GM12891 (cell line): ENCODE measurements at regions not wholly inside any gene's neighbourhood (a gene's known extent, or its start where the extent isn't known, plus 50 kb on each side); places are given as distances from the start of the nearest gene placed in this dataset.
"Not testable (repeated sequence)": the region's sequence is repeated elsewhere in the genome, so short reads cannot be mapped to it uniquely, and the experiment has no call there.

Source experiments
- DNase-seq: peaks from one replicate; pipeline ENCODE4 v3.0.0; 2011; ENCODE audit warnings: low spot score; ENCODE audit not compliant: insufficient read length
- FAIRE-seq: peaks from 2 replicates; lab custom pipeline; 2011; peaks lifted over from hg19 to GRCh38; lab: Jason Lieb, UNC
- PAX5 ChIP-seq: IDR thresholded peaks from 2 replicates; pipeline ENCODE4 v1.6.1; 2011; ENCODE audit warnings: low read length, moderate library complexity, mild to moderate bottlenecking; ENCODE audit not compliant: insufficient read depth, severe bottlenecking
- POLR2A ChIP-seq: IDR thresholded peaks from 2 replicates; pipeline ENCODE4 v1.6.1; 2011; ENCODE audit warnings: low read depth, low read length, control low read depth
- POLR2AphosphoS5 ChIP-seq: IDR thresholded peaks from 2 replicates; pipeline ENCODE4 v1.6.1; 2011; ENCODE audit warnings: low read depth, low read length, control low read depth
- POU2F2 ChIP-seq: IDR thresholded peaks from 2 replicates; pipeline ENCODE4 v1.6.1; 2011; ENCODE audit warnings: low read depth, mild to moderate bottlenecking, control low read depth, low read length, moderate library complexity
- SPI1 ChIP-seq: IDR thresholded peaks from 2 replicates; pipeline ENCODE4 v1.6.1; 2011; ENCODE audit warnings: low read depth, low read length, control low read depth
- TAF1 ChIP-seq: IDR thresholded peaks from 2 replicates; pipeline ENCODE4 v1.6.1; 2011; ENCODE audit warnings: low read depth, low read length, control low read depth

- TF ChIP-seq PAX5 (no peak), TAF1 (no peak), POLR2A (no peak), POU2F2 (no peak), POLR2AphosphoS5 (no peak), SPI1 (no peak)
- FAIRE-seq, result no peak
- DNase-seq, result no peak
Measured at GRCh38 chr6:51049288-51049982, 230.8 kb downstream of the TFAP2B start.

DNA sequence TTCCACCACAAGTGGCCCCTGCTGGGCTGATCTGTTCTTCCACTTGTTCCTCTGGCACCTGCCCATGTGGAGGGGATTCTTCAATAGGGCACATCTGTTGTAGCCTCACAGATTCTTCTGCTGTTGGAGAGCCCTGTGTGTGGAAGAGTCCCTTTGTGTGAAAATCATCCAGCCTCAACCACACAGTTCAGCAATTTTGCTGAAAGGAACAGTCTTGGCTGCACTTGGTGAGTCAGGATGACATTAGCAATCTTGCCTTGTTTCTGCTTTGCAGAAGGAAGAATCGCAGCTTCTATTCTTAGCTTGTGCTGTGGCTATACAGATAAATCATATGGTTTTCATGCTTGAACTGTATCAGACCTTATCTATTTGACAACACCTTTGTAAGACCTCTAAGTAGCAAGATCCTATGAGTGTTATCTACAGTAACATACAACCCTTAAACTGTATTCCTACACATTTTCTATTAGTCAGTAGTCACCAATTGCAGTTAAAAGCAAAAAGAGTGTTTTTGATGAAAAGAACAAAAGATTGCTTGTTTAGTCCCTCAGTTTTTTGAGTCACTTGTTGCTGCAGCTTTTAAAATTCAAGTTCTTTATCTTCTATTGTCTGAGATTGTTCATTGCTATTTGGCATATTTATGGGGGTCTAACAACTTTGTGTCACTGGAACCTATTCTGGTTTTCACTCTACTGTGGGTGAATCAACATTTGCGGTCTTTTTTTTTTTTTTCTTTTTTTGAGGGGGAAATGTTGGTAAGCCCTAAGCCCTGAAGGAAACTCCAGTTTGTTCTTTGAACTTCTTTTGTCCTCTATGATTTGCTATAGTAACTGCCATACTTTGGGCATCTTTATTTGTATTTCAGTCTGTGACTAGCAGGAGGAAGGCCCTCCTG lies 231.6 kb downstream of the TFAP2B start:
- DNase-seq, result no peak
- no peak for FAIRE-seq
- TF ChIP-seq PAX5, result no peak
- TF ChIP-seq POLR2AphosphoS5, result no peak
- no peak for TF ChIP-seq POLR2A
- TF ChIP-seq TAF1, result no peak
- TF ChIP-seq SPI1, result no peak
- no peak for TF ChIP-seq POU2F2

DNA sequence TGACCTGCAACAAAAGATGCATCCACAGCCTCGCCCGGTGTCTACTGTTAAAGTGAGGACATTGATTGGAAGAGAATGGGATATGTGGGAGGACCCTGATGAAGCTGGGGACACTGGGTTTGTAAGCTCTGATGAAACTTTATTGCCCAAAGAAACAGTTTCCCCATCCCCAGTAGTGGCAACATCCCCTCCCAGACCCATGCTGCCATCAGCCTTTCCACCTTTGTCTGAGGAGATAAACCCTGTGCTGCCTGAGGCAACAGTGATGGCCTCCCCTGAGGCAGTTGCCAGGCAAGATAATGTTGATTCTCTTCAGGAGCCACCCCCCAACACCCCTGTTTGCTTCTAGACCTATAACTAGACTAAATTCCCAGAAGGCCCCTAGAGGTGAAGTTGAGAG lies 234.0 kb downstream of the TFAP2B start:
- DNase-seq, FAIRE-seq: not testable (repeated sequence)

DNA sequence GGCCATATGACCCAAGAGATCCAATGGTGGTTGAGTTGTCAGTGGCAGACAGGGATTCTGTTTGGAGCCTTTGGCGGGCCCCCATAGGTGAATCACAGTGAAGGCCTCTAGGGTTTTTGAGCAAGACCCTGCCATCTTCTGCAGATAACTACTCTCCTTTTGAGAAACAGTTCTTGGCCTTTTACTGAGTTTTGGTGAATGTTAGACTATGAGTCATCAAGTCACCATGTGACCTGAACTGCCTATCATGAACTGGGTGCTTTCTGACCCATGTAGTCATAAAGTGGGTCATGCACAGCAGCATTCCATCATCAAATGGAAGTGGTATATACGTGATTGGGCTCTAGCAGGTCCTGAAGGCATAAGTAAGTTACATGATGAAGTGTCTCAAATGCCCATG lies 236.6 kb downstream of the TFAP2B start:
- not testable (repeated sequence) for FAIRE-seq

DNA sequence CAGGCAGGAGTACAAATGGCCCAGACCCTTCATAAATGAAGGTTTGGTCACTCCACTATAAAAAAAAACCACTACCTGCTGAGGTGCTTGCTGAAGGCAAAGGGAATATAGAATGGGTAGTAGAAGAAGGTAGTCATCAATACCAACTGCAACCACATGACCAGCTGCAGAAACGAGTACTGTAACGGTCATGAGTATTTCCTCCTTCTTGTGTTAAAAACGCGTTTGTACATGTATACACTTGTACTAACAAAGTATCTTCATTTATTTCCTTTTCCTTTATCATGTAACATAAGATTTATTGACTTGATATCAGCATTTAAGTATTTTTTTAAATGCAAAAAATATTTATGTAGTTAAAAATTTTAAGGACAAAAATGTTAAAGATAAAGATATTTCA lies 238.6 kb downstream of the TFAP2B start:
- no peak for DNase-seq
- FAIRE-seq, result no peak
- TF ChIP-seq POLR2AphosphoS5, result no peak
- no peak for TF ChIP-seq SPI1

More for the DNA sequence above, 236.6 kb downstream of the TFAP2B start:
- not testable (repeated sequence) for DNase-seq

GRCh38 chr6:51060262-51060762 lies 241.6 kb downstream of the TFAP2B start:
- TF ChIP-seq POLR2A (no peak), POLR2AphosphoS5 (no peak), POU2F2 (no peak), SPI1 (no peak), TAF1 (no peak), PAX5 (no peak)
- DNase-seq (no peak), FAIRE-seq (no peak)

DNA sequence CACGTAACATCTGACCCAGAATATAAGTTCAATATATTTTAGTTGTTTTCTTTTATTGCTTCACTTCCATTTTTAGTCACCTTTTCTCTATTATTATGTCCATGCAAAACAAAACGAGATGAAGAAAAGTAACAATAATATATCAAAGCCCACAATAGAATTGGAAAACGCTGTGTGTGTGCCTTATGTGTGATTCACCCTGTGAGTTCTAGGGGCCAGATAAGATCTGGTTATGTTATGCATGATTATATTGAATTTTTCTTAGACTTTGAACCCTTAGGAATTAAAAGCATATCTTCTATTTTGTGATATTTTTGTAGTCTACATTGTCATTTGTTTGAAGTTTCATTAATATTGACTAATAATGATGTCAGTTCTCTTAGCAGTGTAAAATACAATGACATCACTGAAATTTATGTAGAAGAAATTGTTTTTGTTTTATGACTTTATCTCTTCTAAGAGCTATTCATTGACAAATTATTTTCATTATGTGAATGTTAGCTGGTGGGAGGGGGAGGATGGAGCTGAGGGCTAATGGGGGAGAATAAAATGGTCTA lies 243.6 kb downstream of the TFAP2B start:
- DNase-seq (no peak), FAIRE-seq (no peak)
- no peak for TF ChIP-seq SPI1
- no peak for TF ChIP-seq PAX5
- TF ChIP-seq POLR2AphosphoS5, result no peak

DNA sequence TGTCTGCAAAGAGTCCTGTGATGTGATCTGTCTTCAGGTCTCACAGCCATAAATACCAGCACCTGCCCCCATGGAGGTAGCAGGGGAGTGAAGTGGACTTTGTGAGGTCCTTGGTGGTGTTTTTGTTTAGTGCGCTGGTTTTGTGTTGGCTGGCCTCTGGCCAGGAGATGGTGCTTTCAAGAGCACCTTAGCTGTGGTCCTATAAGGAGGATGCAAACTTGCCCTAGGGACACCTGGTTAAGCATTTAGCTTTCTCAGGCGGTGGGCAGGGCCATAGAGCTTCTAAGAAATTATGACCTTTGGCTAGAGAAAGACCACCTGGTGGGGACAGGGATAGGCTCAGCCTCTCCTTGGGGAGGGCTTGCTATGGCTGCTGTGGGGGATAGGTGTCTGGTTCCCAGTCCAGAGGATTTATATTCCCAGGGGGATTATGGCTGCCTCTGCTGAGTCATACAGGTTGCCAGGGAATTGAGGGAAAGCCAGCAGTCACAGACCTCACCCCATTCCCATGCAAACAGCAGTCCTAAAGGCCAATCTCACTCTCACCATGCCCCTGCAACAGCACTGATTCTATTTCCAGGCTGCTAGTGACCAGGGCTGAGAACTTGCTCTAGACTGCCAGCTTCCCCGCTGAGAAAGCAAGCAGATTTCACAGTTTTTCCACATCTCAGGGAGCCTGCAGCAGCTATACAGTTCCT lies 259.3 kb downstream of the TFAP2B start:
- TF ChIP-seq POLR2AphosphoS5, result no peak
- no peak for TF ChIP-seq TAF1
- TF ChIP-seq POLR2A, result no peak
- no peak for DNase-seq
- FAIRE-seq, result no peak

DNA sequence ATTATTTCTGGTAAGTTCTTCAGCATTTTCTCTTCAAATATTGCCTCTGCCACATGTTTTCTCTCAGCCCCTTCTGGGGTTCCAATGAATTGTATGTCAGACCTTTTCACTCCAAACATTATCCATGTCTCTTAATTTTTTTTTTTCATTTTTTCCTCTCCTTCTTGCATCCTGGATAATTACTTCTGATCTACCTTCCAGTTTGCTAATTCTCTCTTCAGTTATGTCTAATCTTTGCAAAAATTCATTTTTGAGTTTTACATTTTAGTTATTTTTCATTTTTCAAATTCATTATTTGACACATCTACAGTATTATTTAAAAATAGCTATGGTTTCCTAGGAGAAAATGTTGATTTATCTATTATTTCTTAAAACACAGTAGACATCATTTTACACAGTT lies 271.7 kb downstream of the TFAP2B start:
- DNase-seq, result no peak
- no peak for FAIRE-seq
- TF ChIP-seq POLR2AphosphoS5 (no peak), TAF1 (no peak), POLR2A (no peak), POU2F2 (no peak), PAX5 (no peak), SPI1 (no peak)

DNA sequence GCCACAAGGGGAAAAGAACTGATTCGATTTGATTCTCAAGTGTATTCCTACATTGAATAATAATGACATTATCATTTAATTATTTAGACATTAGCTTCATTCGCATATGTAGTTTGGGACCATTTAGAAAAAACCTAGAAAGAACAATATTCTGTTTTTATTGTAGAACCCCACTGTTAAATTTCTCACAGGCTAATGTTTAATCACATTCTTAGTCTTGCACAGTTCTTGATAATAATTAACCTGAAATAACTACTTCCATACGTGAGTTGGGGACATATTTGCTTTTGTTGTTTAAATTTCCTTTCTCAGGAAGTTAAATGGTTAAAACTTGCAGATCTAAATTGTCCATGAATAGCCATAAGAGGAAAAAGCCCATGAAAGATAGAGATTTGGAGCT lies 275.2 kb downstream of the TFAP2B start:
- DNase-seq (no peak), FAIRE-seq (no peak)
- TF ChIP-seq PAX5 (no peak), SPI1 (no peak), POLR2AphosphoS5 (no peak), POLR2A (no peak), POU2F2 (no peak), TAF1 (no peak)
